GM08714 (cell line): ENCODE measurements at regions not wholly inside any gene's neighbourhood (a gene's known extent, or its start where the extent isn't known, plus 50 kb on each side); places are given as distances from the start of the nearest gene placed in this dataset.

Source experiments
- H3K4me3 ChIP-seq: fragments of 200-500 bp; sonication (Bioruptor generic); 2 replicates; pipeline ENCODE4 v1.5.1; 2014; ENCODE audit warnings: mild to moderate bottlenecking, low read length, inconsistent platforms
- ZNF274 ChIP-seq: IDR thresholded peaks from 2 replicates; pipeline ENCODE4 v1.6.1; 2012; ENCODE audit warnings: mild to moderate bottlenecking, low read depth, low read length

- TF ChIP-seq ZNF274: no peak
- H3K4me3 ChIP-seq: no peak overlapping the region
Measured at GRCh38 chr18:42404151-42404550, 449.1 kb downstream of the PIK3C3 start.

- TF ChIP-seq ZNF274: no peak
- no peak overlapping the region for H3K4me3 ChIP-seq
Measured at GRCh38 chr18:42409005-42409404, 454.0 kb downstream of the PIK3C3 start.

GRCh38 chr18:42412281-42412680 lies 457.2 kb downstream of the PIK3C3 start:
- no peak overlapping the region for H3K4me3 ChIP-seq
- TF ChIP-seq ZNF274: no peak

- H3K4me3 ChIP-seq: no peak overlapping the region
- TF ChIP-seq ZNF274: no peak
Measured at GRCh38 chr18:42412896-42413295, 457.9 kb downstream of the PIK3C3 start.

GRCh38 chr18:42413870-42414269 lies 458.8 kb downstream of the PIK3C3 start:
- H3K4me3 ChIP-seq: no peak overlapping the region
- no peak for TF ChIP-seq ZNF274

- no peak for TF ChIP-seq ZNF274
- H3K4me3 ChIP-seq: no peak overlapping the region
Measured at GRCh38 chr18:42414756-42415454, 459.9 kb downstream of the PIK3C3 start.

GRCh38 chr18:42417189-42417588 lies 462.2 kb downstream of the PIK3C3 start:
- H3K4me3 ChIP-seq: no peak overlapping the region
- no peak for TF ChIP-seq ZNF274

- no peak for TF ChIP-seq ZNF274
- no peak overlapping the region for H3K4me3 ChIP-seq
Measured at GRCh38 chr18:42418121-42418520, 463.1 kb downstream of the PIK3C3 start.

GRCh38 chr18:42425025-42425424 lies 470.0 kb downstream of the PIK3C3 start:
- H3K4me3 ChIP-seq: no peak overlapping the region
- no peak for TF ChIP-seq ZNF274

- no peak overlapping the region for H3K4me3 ChIP-seq
- TF ChIP-seq ZNF274: no peak
Measured at GRCh38 chr18:42426496-42427015, 471.5 kb downstream of the PIK3C3 start.

- H3K4me3 ChIP-seq: no peak overlapping the region
- no peak for TF ChIP-seq ZNF274
Measured at GRCh38 chr18:42429196-42429595, 474.2 kb downstream of the PIK3C3 start.

GRCh38 chr18:42436222-42436765 lies 481.3 kb downstream of the PIK3C3 start:
- no peak overlapping the region for H3K4me3 ChIP-seq
- no peak for TF ChIP-seq ZNF274

- TF ChIP-seq ZNF274: no peak
- no peak overlapping the region for H3K4me3 ChIP-seq
Measured at GRCh38 chr18:42437001-42437400, 482.0 kb downstream of the PIK3C3 start.

GRCh38 chr18:42437646-42438045 lies 482.6 kb downstream of the PIK3C3 start:
- H3K4me3 ChIP-seq: no peak overlapping the region
- no peak for TF ChIP-seq ZNF274

GRCh38 chr18:42442656-42443055 lies 487.6 kb downstream of the PIK3C3 start:
- H3K4me3 ChIP-seq: no peak overlapping the region
- no peak for TF ChIP-seq ZNF274
